ENCODE measurements at regions not wholly inside any gene's neighbourhood (a gene's known extent, or its start where the extent isn't known, plus 50 kb on each side); places are given as distances from the start of the nearest gene placed in this dataset.
"Not testable (repeated sequence)": the region's sequence is repeated elsewhere in the genome, so short reads cannot be mapped to it uniquely, and the experiment has no call there.

DNA sequence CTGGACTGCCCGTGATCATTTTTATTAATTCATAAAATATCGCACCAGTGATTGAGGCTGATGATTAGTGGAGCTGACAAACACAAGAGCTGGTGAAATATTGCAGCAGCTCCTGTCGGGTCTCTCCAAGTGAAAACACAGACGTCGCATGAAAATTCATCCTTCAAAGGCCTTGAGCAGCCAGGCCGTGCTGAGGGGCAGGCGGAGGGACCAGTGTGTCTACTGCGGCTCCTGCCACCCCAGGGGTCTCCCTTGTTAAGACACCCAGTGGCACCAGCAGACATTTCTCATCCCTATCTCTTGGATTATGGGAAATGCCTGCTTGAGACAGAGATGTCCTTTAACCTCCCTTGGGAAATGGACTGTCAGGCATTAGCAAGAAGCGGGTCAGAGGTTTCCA lies 289.4 kb upstream of the TLE3 start:
- no peak for DNase-seq

DNA sequence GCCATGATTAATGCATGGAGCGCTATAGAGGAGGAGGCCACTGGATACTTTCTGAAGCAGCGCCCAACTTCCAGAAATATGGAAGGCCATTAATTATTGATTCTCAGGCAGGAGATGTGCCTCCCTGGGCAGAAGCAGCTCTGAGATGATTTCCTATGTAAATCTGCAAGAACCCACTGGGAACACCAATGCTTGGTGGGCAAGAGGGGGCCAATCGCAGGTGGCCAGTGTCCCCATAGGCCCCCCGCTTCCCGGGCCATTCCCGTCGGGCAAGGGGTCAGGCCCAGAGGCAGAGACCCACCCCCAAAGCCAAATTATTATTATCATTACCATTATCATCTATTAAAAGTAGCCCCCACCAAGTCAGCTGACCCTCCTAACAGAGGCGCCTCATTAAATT lies 288.0 kb upstream of the TLE3 start:
- DNase-seq: no peak

DNA sequence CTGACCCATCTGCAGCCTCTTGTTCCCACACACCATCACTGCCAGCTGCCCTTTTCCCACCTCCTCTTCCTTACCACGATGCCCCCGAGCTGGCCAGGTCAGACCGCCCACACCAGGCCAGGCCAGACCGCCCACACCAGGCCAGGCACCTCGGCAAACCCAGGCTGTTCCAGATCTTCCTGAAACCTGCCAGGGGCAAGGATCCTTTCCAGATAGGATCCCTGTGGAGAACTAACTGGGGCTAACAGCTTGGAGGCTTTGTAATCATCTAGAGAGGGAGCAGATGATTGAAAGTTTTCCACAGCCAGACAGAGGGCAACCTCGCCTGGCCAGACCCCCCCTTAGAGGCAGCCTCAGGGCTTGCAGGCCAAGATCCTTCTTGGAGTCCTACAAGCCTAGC lies 287.3 kb upstream of the TLE3 start:
- no peak for DNase-seq

DNA sequence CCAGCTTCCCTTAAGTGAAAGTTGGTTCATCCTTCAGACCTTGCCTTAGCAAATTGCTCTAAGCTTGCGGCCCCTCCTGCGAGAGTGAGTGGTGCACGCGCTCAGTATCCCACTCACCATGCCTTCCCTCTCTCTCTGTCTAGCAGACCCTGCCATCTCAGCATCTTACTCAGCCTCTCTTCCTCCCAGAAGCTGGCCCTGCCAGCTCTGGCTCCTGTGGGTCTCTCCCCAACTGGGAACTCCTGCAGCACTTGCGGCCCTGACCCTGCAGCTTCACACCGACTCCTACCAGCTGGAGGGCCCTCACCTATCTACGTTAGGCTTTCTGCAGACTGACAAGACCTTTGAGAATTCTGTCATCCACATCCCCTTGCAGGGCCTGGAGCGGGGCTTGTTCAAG lies 286.1 kb upstream of the TLE3 start:
- DNase-seq: no peak

DNA sequence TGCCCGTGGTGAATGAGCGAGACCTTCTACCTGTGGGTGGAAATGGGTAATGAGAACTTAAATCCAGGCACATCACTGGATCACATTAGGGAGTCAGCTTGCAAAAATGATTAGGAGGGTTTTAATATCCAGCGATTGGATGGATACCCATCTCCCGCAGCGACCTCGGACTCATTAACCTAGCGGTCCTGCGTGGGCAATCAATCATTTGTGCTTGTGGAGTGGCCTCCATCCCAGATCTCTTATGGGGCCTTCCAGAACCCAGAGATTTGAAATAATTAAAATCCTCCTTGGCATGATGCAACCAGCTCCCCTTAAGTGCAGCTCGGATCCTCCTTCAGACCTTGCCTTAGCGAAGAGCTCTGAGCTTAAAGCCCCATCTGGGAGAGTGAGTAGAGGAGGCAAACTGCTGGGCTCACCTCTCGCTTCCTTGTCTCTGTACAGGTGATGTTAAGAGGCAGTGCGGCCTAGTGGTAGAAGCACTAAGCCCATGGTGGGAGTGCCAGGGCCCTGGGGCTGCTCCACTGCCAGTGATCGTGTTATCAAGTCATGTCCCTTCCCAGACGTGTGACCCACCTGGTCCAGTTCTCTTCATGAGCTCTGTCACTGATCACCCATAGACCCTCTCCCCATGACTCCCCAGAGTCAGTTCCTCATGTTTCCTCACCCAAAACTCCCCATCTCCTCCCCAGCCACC lies 285.2 kb upstream of the TLE3 start:
- no peak for DNase-seq

DNA sequence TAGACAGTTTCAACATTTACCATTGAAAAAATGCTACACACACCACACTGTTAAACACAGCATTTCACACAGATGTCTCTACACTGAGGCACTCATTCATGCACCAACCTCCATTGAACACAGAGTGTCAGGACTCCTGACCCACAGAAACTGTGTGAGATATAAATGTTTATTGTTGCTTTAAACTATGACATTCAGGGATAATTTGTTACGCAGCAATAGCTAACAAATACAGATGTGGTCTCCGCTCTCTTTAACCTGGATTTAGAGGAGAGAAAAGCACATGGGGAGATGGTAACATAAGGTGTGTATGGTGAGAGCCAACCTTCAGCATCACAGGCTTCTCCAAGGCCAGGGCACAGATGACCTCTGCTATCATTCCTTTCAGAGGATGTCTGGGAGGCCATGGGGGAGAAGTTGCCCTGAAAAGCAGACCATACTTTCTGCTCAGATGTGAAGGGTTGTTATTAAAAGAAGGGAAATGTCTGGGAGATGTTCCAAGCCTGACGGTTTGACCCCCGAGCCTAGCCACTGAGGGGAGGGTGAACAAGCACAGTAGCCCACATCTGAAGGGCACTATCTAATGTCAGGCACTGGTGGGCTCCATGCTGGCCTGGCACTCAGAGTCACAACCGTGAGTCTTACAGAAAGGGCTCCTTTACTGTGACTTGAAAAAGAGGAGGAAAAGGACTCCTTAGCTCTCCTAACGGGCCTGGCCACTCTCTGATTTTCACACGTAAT lies 284.5 kb upstream of the TLE3 start:
- no peak for DNase-seq

DNA sequence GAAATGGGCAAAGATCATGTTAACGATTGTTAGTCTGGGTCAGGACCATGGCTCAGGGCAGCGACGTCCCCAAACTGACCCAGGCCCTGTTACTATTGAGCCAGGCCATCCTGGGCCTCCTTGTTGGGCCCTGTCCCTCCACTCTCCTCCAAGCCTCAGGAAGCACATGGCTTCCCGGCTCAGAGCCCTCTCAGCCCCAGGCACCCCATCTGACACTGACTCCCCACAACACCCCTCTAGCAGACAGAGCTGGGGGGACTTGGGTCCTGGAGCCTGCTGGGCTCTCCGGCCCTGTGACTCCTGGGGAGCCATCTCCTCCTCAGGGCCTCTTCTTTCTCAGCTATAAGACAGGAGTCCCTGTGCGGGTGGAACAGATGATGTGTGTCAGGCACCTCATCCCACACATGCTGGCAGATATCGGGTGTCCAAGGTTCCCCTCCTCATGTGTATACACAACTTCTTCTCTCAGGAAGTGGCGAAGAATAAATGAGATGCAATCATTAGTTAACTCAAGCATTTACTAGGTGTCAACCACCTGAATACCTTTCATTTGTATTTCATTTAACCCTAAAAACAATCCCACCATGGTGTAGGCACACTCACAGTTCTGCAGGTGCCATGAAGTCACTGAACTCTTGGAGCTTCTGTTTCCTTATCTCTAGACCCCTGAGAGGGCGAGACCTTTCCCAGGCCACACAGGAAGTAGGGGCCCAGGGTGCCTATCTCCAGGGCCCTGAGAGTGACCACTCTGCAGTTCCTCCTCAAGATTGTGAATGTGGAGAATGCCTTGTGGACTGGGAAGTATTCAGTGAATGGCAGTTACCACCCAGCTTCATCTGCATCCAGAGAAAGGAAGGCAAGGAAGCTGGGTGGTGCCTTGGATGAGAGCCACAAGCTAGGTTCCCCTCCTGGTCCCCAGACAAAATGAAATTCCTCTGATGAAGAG lies 282.5 kb upstream of the TLE3 start:
- no peak for DNase-seq

DNA sequence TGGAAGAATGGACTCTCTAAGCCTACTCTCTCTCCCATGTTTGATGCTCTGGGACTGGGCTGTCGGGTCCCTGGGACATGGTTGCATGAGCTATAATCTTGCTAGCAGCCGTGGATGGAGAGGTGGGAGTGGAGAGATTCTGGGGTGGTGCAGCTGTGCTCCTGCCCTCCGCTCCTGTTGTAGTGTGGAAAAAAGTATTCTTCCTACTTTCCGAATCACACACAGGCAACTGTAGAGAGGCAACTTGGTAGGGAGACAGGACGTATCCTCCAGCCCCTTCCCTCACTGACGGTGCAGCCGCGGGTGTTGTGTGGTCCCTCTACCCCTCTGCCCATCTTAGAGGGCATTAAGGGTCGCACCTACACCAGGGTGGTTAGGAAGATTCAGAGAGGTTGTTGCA lies 281.4 kb upstream of the TLE3 start:
- DNase-seq: no peak

DNA sequence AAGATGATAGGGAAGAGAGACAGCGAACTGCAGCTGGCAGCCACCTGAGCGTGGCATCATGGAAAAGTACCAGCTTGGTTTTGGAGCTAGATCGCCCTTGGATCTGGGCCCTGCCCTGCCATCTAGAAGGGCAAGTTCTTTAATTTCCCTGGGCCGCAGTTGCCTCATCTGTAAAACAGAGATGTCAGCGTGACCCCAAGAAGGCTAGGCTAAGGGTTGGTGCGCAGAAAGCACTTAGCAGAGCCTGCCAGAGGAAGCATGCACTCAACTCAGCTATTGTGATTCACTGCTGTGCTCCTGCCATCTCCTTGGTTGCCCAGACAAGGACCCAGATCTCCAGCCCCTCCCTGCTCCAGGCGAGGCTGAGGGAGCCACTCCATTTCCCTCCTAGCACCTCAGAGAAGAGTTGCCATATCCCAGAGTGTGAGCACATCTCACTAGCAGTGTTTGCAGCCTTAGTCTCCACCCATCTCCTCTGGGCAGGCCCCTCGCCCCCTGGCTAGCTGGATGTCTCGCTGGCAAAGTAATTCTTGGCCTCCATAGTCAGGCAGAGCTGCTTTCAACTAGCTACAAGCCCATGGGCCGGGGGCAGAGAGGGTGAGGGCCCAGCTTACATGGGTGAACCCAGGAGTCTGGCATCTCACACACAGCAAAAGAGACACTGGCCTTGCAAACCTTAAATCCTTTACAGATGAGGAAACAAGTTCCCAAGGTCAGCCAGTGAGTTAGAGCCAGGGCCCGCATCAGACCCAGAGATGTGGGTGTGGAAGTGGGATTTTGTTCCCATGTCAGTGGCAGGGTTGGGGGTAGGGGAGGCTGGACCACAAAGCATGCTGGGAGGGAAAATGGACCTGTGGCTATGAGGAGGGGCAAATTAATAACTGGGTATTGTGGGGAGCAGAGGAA lies 280.7 kb upstream of the TLE3 start:
- DNase-seq: no peak

DNA sequence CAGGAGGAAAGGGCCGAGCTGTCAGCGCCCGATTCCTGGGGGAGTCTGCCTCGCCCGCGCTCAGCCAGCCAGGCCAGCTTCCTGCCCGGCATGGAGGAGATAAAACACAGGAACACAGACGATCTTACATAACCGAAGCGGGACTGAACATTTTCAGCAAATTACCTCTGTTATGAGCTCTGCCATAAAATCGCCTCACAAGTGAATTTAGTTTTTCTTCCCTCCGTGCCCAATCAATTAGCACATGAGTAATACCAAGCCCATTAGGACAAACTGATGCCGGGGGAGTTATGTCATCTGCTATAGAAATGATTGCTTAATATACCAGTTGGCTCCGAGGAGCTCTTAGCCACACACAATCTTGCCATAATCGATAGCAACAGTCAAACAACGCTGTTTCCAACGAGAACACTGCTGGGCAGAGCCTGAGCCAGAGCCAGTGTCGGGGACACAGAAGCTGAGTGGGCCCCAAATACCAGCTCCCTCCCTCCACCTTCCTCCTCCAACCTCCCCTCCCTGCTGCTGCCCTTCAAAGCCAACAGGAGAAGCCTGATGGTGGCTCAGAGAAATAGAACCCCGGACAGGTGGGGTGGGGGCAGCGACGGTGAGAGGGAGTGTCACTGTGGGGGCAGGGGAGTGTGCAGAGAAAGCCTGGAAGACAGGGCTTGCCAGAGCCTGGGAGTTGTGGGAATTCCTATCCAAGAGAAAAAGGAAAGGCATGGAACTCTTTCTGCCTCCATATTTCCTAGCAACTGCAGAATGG lies 279.4 kb upstream of the TLE3 start:
- no peak for DNase-seq

DNA sequence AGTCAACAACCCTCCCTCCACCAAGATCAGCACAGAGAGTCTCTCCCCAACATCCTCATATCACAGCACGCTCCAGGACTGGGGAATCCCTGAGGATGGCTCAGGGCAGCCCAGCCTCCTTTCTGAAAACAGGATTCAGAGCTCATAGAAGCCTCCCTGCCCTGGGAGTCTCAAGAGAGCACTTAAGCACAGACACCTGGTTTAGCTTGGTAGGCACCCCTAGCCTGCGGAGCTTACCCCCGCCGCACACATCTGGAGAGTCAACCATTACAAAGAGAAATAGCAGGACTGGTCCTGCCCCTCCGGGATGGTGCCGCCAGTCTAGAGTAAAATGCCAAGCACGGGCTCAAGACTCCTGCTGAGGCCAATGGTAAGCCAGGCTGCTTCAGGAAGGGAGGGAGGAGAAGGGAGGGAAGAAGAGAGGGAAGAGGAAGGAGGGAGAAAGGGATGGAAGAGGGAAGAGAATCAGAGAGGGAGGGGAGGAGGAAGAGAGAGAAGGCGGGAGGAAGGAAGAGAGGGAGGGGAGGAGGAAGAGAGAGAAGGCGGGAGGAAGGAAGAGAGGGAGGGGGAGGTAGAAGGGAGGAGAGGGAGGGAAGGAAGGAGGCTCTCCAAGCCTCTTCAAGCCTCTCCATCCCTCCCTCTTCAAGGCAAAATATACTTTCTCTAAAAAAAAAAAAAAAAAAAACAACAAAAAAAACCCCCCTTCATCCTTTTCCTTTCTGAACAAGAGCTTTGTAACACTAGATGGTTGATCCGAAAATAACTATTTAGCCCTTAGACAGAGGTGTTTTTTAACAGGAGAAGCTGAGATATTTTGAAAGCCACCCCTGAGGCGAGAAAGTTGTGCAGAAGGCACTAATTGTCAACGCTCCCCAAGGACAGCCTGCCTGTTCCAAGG lies 278.6 kb upstream of the TLE3 start:
- no peak for DNase-seq

DNA sequence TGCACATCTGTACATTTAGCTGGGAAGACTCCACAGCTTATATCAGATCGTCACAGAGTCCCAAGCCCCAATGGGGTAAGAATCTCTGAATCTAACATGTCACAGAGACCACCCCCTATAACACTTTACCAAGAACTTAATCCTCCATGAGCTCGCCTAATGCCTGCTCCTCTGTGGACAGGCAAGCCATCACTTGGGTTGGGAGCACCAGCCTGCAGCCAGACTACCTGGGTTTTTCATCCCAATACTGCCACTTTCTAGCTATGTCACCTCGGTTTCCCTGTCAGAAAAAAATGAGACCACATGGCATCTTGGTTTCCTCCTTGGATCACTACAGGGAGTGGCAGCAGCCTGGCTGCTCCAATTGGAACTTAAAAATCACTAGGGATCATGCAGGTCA lies 277.9 kb upstream of the TLE3 start:
- no peak for DNase-seq

DNA sequence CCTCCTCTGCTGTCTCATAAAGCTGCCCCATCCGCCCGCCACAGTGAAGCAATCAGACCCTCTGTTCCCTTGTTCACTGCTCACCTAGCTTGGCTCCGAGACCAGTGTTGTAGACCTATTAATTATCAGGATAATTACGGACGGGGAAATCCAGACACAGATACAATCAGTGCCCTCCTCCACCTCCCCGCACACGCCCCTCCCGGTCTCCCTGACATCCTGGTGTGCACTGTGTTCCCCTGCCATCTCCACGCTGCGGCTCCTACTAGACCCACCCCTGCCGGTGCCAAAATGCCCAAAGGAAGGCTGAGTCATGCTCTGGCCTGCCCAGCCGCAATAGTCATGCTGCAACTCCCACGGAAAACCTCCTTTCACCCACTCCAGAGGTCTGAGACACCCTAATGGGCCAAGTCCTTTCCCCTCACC lies 277.3 kb upstream of the TLE3 start:
- no peak for DNase-seq

DNA sequence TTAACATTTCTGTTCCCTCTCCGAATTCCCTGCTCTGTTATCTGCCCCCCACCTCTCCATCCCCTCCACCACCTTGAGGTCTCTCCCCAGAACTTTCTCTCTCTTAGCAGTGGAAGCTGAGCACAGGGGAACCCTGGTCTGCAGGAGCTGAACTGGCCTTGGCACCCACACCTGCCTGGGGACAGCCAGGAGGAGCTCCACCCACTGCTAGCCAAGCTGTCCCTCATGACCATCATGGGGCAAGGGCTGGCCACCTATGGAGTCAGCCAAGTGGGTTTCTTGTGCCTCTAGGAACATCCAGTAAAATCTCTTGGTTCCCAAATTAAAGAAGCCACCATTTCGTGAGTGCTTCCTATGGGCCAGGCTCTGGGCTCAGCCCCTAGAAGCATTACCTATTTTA lies 276.4 kb upstream of the TLE3 start:
- no peak for DNase-seq

DNA sequence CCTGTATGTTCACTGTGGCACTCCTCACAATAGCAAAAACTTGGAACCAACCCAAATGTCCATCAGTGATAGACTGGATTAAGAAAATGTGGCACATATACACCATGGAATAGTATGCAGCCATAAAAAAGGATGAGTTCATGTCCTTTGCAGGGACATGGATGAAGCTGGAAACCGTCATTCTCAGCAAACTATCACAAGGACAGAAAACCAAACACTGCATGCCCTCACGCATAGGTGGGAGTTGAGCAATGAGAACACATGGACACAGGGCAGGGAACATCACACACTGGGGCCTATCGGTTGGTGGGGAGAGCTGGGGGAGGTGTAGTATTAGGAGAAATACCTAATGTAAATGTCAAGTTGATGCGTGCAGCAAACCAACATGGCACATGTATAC lies 275.7 kb upstream of the TLE3 start:
- not testable (repeated sequence) for DNase-seq

DNA sequence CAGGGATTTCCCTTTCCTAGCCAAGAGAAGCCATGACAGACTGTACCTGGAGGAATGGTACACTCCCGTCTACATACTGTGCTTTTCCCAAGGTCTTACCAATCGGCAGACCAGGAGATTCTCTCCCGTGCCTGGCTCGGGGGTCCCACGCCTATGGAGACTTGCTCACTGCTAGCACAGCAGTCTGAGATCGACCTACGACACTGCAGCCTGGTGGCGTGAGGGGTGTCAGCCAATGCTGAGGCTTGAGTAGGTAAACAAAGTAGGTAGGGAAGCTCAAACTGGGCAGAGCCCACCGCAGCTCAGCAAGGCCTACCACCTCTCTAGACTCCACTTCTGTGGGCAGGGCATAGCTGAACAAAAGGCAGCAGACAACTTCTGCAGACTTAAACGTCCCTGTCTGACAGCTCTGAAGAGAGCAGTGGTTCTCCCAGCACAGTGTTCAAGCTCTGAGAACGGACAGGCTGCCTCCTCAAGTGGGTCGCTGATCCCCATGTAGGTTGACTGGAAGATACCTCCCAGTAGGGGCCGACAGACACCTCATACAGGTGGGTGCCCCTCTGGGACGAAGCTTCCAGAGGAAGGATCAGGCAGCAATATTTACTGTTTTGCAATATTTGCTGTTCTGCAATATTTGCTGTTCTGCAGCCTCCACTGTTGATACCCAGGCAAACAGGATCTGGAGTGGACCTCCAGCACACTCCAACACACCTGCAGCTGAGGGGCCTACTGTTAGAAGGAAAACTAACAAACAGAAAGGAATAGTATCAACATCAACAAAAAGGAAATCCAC lies 270.4 kb upstream of the TLE3 start:
- DNase-seq: not testable (repeated sequence)

DNA sequence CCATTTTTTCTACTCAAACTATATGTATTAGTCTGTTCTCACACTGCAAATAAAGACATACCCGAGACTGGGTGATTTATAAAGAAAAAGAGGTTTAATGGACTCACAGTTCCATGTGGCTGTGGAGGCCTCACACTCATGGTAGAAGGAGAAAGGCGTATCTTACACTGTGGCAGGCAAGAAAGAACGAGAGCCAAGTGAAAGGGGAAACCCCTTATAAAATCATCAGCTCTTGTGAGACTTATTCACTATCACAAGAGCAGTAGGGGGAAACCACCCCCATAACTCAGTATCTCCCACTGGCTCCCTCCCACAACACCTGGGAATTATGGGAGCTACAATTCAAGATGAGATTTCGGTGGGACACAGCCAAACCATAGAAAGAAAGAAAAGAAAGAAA lies 266.3 kb upstream of the TLE3 start:
- DNase-seq: not testable (repeated sequence)

DNA sequence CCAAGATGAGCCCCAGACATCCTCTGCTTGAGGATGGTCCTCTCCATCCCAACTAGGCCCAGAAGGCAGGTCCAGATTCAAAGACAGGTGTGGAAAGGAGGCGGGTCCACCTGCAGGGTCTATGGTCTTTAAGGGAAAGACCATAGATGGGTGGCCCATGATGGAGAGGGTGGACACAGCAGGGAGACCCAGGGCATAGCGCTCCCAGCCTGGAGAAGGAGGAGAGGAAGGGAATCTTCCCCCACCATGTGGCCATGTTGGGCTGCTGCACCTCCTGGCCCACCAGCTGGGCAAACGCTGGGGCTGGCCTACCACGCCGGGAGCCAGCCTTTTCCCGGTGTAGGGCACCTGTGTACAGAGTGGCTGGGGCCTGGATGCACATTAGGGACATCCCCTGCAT lies 265.2 kb upstream of the TLE3 start:
- no peak for DNase-seq

DNA sequence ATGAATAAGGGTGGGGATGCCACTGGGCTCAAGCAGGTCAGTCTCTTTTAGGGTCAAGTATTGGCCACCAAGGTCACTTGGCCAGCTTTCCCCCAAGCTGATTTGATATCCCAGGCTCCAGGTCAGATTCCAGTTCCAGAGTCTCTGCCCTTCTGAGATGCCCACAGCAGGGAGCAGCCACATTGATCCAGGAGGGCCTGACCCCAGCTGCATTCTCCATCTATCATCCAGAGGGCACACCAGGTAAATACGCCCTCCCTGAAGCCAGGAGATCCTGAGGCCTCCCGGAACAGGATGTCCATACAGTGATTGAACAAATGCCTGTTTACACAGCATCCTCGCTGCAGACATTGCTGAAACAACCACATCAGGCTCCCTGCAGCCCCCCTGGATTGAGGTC lies 264.6 kb upstream of the TLE3 start:
- DNase-seq: no peak

DNA sequence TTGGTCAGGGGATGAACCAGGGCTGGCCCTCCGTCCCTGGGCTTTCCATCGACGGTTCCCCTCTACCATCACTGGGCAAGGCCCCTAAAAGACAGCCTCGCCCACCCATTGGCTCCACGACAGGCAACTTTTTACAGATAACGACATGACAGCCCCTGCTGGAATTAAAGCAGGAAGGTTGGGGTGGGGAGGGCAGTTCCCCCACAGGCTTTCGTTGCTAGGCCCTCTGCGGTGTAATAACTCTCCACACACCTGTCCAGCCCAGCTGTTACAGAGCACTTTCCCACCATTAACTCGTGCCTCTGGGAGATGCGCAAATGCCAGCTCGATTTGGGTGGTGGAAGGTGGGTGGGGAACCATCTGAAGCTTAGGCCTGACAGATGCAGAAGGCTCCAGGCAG lies 264.2 kb upstream of the TLE3 start:
- no peak for DNase-seq

All from stimulated activated CD4-positive, alpha-beta T cell treated with anti-CD3 and anti-CD28 coated beads, Interleukin-15, amount 100 ng/mL, for 24 hours (primary cell).